SIG-M5 treated with dmso at 0.1 percent for 504 hours (cell line): ENCODE measurements at regions not wholly inside any gene's neighbourhood (a gene's known extent, or its start where the extent isn't known, plus 50 kb on each side); places are given as distances from the start of the nearest gene placed in this dataset.
"Not testable (repeated sequence)": the region's sequence is repeated elsewhere in the genome, so short reads cannot be mapped to it uniquely, and the experiment has no call there.

Source experiments
- DNase-seq: peaks from one replicate; lab custom pipeline; 2025; ENCODE audit not compliant: unreplicated experiment; lab: John Stamatoyannopoulos, UW

GRCh38 chr13:90014038-90014437 is 1333.4 kb upstream of the MIR17HG start:
- no peak for DNase-seq

- DNase-seq = no peak
Measured at GRCh38 chr13:90015565-90016507, 1331.7 kb upstream of the MIR17HG start.

GRCh38 chr13:90016688-90017087 is 1330.8 kb upstream of the MIR17HG start:
- DNase-seq = no peak

GRCh38 chr13:90020536-90021070 is 1326.9 kb upstream of the MIR17HG start:
- DNase-seq = no peak

- DNase-seq = no peak
Measured at GRCh38 chr13:90027409-90027808, 1320.1 kb upstream of the MIR17HG start.

GRCh38 chr13:90032313-90032712 is 1315.2 kb upstream of the MIR17HG start:
- no peak for DNase-seq

GRCh38 chr13:90032841-90033493 is 1314.5 kb upstream of the MIR17HG start:
- no peak for DNase-seq

- no peak for DNase-seq
Measured at GRCh38 chr13:90039516-90039915, 1308.0 kb upstream of the MIR17HG start.

GRCh38 chr13:90047600-90047999 is 1299.9 kb upstream of the MIR17HG start:
- DNase-seq = no peak

- DNase-seq = no peak
Measured at GRCh38 chr13:90049989-90050671, 1297.4 kb upstream of the MIR17HG start.

GRCh38 chr13:90055121-90055520 is 1292.4 kb upstream of the MIR17HG start:
- DNase-seq = no peak

- DNase-seq = no peak
Measured at GRCh38 chr13:90055760-90056159, 1291.7 kb upstream of the MIR17HG start.

- not testable (repeated sequence) for DNase-seq
Measured at GRCh38 chr13:90064226-90064625, 1283.3 kb upstream of the MIR17HG start.

GRCh38 chr13:90068658-90069057 is 1278.8 kb upstream of the MIR17HG start:
- DNase-seq = peak; percentile 37

GRCh38 chr13:90070362-90070761 is 1277.1 kb upstream of the MIR17HG start:
- no peak for DNase-seq

GRCh38 chr13:90070837-90071525 is 1276.5 kb upstream of the MIR17HG start:
- DNase-seq = no peak

- DNase-seq = no peak
Measured at GRCh38 chr13:90084684-90085290, 1262.7 kb upstream of the MIR17HG start.

- DNase-seq = no peak
Measured at GRCh38 chr13:90089051-90089450, 1258.4 kb upstream of the MIR17HG start.

- DNase-seq = peak; percentile 42
Measured at GRCh38 chr13:90091611-90092010, 1255.9 kb upstream of the MIR17HG start.

GRCh38 chr13:90094357-90094756 is 1253.1 kb upstream of the MIR17HG start:
- no peak for DNase-seq
